ENCODE measurements at regions not wholly inside any gene's neighbourhood (a gene's known extent, or its start where the extent isn't known, plus 50 kb on each side); places are given as distances from the start of the nearest gene placed in this dataset.

GRCh38 chr20:12698817-12699216 is 310.0 kb upstream of the SPTLC3 start:
- TF ChIP-seq CTCF (IDR thresholded peaks at IDR 0.05), result no peak
- TF ChIP-seq EP300 (IDR thresholded peaks at IDR 0.05), result no peak
- TF ChIP-seq POLR2A (IDR thresholded peaks at IDR 0.05), result no peak
